ENCODE measurements at regions not wholly inside any gene's neighbourhood (a gene's known extent, or its start where the extent isn't known, plus 50 kb on each side); places are given as distances from the start of the nearest gene placed in this dataset.

DNA sequence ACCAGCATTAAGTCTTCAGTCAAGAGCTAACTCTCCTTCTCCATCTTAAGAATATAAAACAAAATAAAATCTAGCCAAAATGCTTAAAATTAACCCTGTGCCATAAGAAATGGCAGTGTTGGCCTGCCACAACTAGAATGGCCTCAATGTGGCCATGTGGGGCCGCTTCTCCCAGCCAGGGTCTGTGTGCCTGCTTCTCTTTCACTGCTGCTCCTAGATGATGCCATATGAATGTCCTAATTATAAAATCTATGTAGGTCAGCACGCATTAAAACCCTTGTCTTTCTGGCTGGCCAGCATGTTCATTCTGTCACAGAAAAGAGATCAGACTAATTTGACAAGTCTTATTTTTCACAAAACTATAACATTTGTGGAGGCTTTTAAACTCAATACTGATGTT is 102.6 kb downstream of the C6orf118 start:
- TF ChIP-seq, protein P1, sequence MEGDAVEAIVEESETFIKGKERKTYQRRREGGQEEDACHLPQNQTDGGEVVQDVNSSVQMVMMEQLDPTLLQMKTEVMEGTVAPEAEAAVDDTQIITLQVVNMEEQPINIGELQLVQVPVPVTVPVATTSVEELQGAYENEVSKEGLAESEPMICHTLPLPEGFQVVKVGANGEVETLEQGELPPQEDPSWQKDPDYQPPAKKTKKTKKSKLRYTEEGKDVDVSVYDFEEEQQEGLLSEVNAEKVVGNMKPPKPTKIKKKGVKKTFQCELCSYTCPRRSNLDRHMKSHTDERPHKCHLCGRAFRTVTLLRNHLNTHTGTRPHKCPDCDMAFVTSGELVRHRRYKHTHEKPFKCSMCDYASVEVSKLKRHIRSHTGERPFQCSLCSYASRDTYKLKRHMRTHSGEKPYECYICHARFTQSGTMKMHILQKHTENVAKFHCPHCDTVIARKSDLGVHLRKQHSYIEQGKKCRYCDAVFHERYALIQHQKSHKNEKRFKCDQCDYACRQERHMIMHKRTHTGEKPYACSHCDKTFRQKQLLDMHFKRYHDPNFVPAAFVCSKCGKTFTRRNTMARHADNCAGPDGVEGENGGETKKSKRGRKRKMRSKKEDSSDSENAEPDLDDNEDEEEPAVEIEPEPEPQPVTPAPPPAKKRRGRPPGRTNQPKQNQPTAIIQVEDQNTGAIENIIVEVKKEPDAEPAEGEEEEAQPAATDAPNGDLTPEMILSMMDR (IDR thresholded peaks at IDR 0.05), result no peak
- TF ChIP-seq POLR2AphosphoS5 (IDR thresholded peaks at IDR 0.05), result no peak
